WTC11 (cell line): ENCODE measurements at regions not wholly inside any gene's neighbourhood (a gene's known extent, or its start where the extent isn't known, plus 50 kb on each side); places are given as distances from the start of the nearest gene placed in this dataset.
A peak's percentile ranks its signal among the peaks of the same experiment; 100 is the strongest.

ENCODE experiments used
- ATAC-seq: fragments of 200-7000 bp; cut with Tn5 transposase; 2 replicates; pipeline ENCODE4 v1.10.0; 2021; ENCODE audit warnings: mild to moderate bottlenecking, moderate library complexity
- CTCF ChIA-PET: fragments of 300-600 bp; sonication (Branson Sonifier 250); formaldehyde crosslinking; loops from one replicate; lab custom pipeline; 2021; ENCODE audit warnings: antibody characterized with exemption; lab: Charles Lee
- POLR2A ChIA-PET: fragments of 350-600 bp; sonication (Branson Sonifier 250); formaldehyde crosslinking; loops from one replicate; lab custom pipeline; 2021; ENCODE audit warnings: antibody characterized with exemption; lab: Charles Lee
- DNase-seq: peaks from one replicate; pipeline ENCODE4 v3.0.0; 2021; ENCODE audit warnings: low spot score
- H3K27ac Mint-ChIP-seq: 2 replicates; pipeline ENCODE4 v1.8.0; 2021; ENCODE audit warnings: mixed read lengths
- H3K27me3 Mint-ChIP-seq: 2 replicates; pipeline ENCODE4 v1.8.0; 2021; ENCODE audit warnings: low read depth, mild to moderate bottlenecking, moderate library complexity, mixed read lengths
- H3K36me3 Mint-ChIP-seq: 2 replicates; pipeline ENCODE4 v1.8.0; 2021; ENCODE audit warnings: mixed read lengths
- H3K4me1 Mint-ChIP-seq: 2 replicates; pipeline ENCODE4 v1.8.0; 2022; ENCODE audit warnings: mixed read lengths
- H3K4me3 Mint-ChIP-seq: 2 replicates; pipeline ENCODE4 v1.8.0; 2021; ENCODE audit warnings: mild to moderate bottlenecking, moderate library complexity, mixed read lengths
- H3K9me3 Mint-ChIP-seq: 2 replicates; pipeline ENCODE4 v1.8.0; 2021; ENCODE audit warnings: mixed read lengths
- CREB1 ChIP-seq: sonication (generic); formaldehyde crosslinking; IDR thresholded peaks from 2 replicates; pipeline ENCODE4 v1.8.0; 2023; ENCODE audit warnings: mild to moderate bottlenecking, missing genetic modification reagents
- GRHL2 ChIP-seq: fragments of 250-450 bp; sonication (Bioruptor Pico); IDR thresholded peaks from 2 replicates; pipeline ENCODE4 v1.8.0; 2022; ENCODE audit warnings: mild to moderate bottlenecking, moderate library complexity; ENCODE audit not compliant: insufficient replicate concordance, severe bottlenecking
- GTF2I ChIP-seq: fragments of 250-450 bp; sonication (Bioruptor Pico); conservative IDR thresholded peaks from 2 replicates; pipeline ENCODE4 v1.4.0; 2021; ENCODE audit warnings: mild to moderate bottlenecking
- IRF2 ChIP-seq: sonication (generic); formaldehyde crosslinking; IDR thresholded peaks from 2 replicates; pipeline ENCODE4 v1.8.0; 2022; ENCODE audit warnings: low read depth, missing genetic modification reagents, borderline replicate concordance
- JUN ChIP-seq: sonication (generic); formaldehyde crosslinking; IDR thresholded peaks from 2 replicates; pipeline ENCODE4 v1.8.0; 2023; ENCODE audit warnings: mild to moderate bottlenecking, missing genetic modification reagents
- NFATC4 ChIP-seq: fragments of 250-450 bp; sonication (Bioruptor Pico); IDR thresholded peaks from 2 replicates; pipeline ENCODE4 v1.9.0; 2021; ENCODE audit warnings: mild to moderate bottlenecking
- NFE2L1 ChIP-seq: sonication (generic); formaldehyde crosslinking; IDR thresholded peaks from 2 replicates; pipeline ENCODE4 v1.8.1; 2023; ENCODE audit warnings: missing genetic modification reagents
- NFYB ChIP-seq: sonication (generic); formaldehyde crosslinking; conservative IDR thresholded peaks from 2 replicates; pipeline ENCODE4 v1.8.0; 2022; ENCODE audit warnings: low read depth, missing genetic modification reagents
- NR1H2 ChIP-seq: sonication (generic); formaldehyde crosslinking; IDR thresholded peaks from 2 replicates; pipeline ENCODE4 v1.9.0; 2021; ENCODE audit warnings: mild to moderate bottlenecking, moderate library complexity, missing genetic modification reagents
- NR2C2 ChIP-seq: sonication (generic); formaldehyde crosslinking; IDR thresholded peaks from 2 replicates; pipeline ENCODE4 v1.8.0; 2022; ENCODE audit warnings: mild to moderate bottlenecking, missing genetic modification reagents
- RELA ChIP-seq: sonication (generic); formaldehyde crosslinking; IDR thresholded peaks from 2 replicates; pipeline ENCODE4 v1.8.1; 2022; ENCODE audit warnings: missing genetic modification reagents, mild to moderate bottlenecking, borderline replicate concordance
- SOX15 ChIP-seq: fragments of 250-450 bp; sonication (Bioruptor Pico); IDR thresholded peaks from 2 replicates; pipeline ENCODE4 v1.9.0; 2021; ENCODE audit warnings: mild to moderate bottlenecking
- SP1 ChIP-seq: sonication (generic); formaldehyde crosslinking; conservative IDR thresholded peaks from 2 replicates; pipeline ENCODE4 v1.8.1; 2022; ENCODE audit warnings: missing genetic modification reagents
- TCF7 ChIP-seq: sonication (generic); formaldehyde crosslinking; IDR thresholded peaks from 2 replicates; pipeline ENCODE4 v1.8.0; 2022; ENCODE audit warnings: mild to moderate bottlenecking, low read depth, missing genetic modification reagents, moderate library complexity
- TEAD1 ChIP-seq: sonication (generic); formaldehyde crosslinking; IDR thresholded peaks from 2 replicates; pipeline ENCODE4 v1.8.0; 2022; ENCODE audit warnings: mild to moderate bottlenecking, missing genetic modification reagents
- TEAD4 ChIP-seq: sonication (generic); formaldehyde crosslinking; IDR thresholded peaks from 2 replicates; pipeline ENCODE4 v1.8.0; 2022; ENCODE audit warnings: mild to moderate bottlenecking, missing genetic modification reagents
- ZBTB21 ChIP-seq: sonication (generic); formaldehyde crosslinking; IDR thresholded peaks from 2 replicates; pipeline ENCODE4 v1.8.1; 2023; ENCODE audit warnings: mild to moderate bottlenecking, missing genetic modification reagents, borderline replicate concordance
- ZNF219 ChIP-seq: sonication (generic); formaldehyde crosslinking; IDR thresholded peaks from 2 replicates; pipeline ENCODE4 v1.8.0; 2023; ENCODE audit warnings: missing genetic modification reagents, mild to moderate bottlenecking, borderline replicate concordance
- TF ChIP-seq, protein P1 (sequence below): sonication (generic); formaldehyde crosslinking; IDR thresholded peaks from 2 replicates; pipeline ENCODE4 v1.8.0; 2022; ENCODE audit warnings: mild to moderate bottlenecking, missing genetic modification reagents
- TF ChIP-seq, protein P2 (sequence below): sonication (generic); formaldehyde crosslinking; IDR thresholded peaks from 2 replicates; pipeline ENCODE4 v1.8.1; 2022; ENCODE audit warnings: missing genetic modification reagents, borderline replicate concordance
- TF ChIP-seq, protein P3 (sequence below): sonication (generic); formaldehyde crosslinking; IDR thresholded peaks from 2 replicates; pipeline ENCODE4 v1.8.1; 2022; ENCODE audit warnings: mild to moderate bottlenecking, moderate library complexity, missing genetic modification reagents
- TF ChIP-seq, protein P4 (sequence below): sonication (generic); formaldehyde crosslinking; IDR thresholded peaks from 2 replicates; pipeline ENCODE4 v1.8.1; 2023; ENCODE audit warnings: mild to moderate bottlenecking, missing genetic modification reagents, borderline replicate concordance
- TF ChIP-seq, protein P5 (sequence below): sonication (generic); formaldehyde crosslinking; IDR thresholded peaks from 2 replicates; pipeline ENCODE4 v1.8.1; 2023; ENCODE audit warnings: mild to moderate bottlenecking, missing genetic modification reagents

DNA sequence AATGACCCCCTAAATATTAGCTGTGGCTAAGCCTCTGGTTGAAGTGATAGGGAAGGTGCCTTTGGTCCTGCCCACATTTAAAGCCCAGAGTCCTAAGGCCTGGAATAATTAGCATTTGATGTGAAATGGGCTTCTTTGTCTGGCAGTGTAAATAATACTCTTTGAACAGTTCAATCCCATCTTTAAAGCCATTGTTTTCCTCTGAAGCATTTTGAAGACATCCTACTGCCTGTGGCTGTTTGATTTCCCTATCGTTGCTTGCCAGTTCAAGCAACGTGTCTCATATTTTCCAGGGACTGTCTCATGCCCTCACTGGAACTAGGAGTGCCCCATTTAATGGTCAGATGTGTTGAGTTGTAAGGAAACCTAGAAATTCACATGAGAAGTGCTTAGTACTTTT lies 89.3 kb upstream of the BTN3A2 start:
- 0 out of 2 replicates have a peak, but pooled peaks cover 2% of the 10 kb centered on the region for H3K36me3 Mint-ChIP-seq
- ChIA-PET CTCF (interaction anchor here (1.1 kb wide), 2 partner anchors 8 to 46 kb away, joined by 3 read pairs; no protein-coding TSS in a partner anchor), POLR2A (interaction anchor here (0.6 to 10.5 kb wide), 13 partner anchors 9 to 871 kb away, joined by 3 to 190 read pairs (median 85); a partner anchor contains a TSS)
- H3K27ac Mint-ChIP-seq = 0 out of 2 replicates have a peak overlapping the region, but pooled peaks have one; percentile 32
- peaks cover 27% of the 10 kb centered on the region for H3K4me1 Mint-ChIP-seq
- H3K4me3 Mint-ChIP-seq = peak overlapping the region; percentile 11; the same call in 1 of the 2 replicates
- H3K27me3 Mint-ChIP-seq = no peaks in the 10 kb centered on the region
- no peaks in the 10 kb centered on the region for H3K9me3 Mint-ChIP-seq
- ATAC-seq = no peak
- no peak for TF ChIP-seq NFYB (CRISPR knock-in tag)
- no peak for TF ChIP-seq SP1
- TF ChIP-seq NFATC4 = no peak
- no peak for TF ChIP-seq GTF2I (CRISPR knock-in tag)
- no peak for TF ChIP-seq NFE2L1
- TF ChIP-seq RELA (CRISPR knock-in tag) = no peak
- no peak for TF ChIP-seq ZNF219 (CRISPR knock-in tag)
- no peak for TF ChIP-seq JUN (CRISPR knock-in tag)
- DNase-seq = no peak

DNA sequence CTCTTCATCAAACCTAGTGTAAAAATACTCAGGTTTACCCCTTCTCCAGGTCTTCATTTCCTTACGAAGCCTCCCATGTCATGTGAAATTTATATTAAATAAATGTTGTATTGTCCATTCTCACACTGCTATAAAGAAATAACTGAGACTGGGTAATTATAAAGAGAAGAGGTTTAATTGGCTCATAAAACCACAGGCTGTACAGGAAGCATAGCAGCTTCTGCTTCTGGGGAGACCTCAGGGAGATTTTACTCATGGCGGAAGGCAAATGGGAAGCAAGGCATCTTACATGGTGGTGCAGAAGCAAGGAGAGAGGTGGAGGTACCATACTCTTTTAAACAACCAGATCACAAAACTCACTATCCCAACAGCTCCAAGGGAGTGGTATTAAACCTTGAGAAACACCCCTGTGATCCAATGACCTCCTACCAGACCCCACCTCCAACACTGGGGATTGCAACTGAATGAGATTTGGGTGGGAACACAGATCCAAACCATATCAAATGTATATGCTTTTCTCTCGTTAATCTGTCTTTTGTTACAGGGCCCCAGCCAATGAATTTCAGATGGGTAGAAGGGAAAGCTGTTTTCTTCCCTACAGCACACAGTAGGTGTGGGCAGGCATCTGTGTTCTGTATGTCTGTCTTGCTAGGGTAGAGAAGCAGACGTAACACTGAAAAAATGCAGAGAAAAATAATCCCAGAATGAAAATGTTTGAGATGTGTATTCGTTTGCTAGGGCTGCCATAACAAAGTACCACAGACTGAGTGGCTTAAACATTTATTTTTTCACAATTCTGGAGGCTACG lies 88.0 kb upstream of the BTN3A2 start:
- 0 out of 2 replicates have a peak, but pooled peaks cover 3% of the 10 kb centered on the region for H3K36me3 Mint-ChIP-seq
- DNase-seq (no peak), ATAC-seq (no peak)
- no peaks in the 10 kb centered on the region for H3K27me3 Mint-ChIP-seq
- POLR2A ChIA-PET = interaction anchor here (0.9 to 8.8 kb wide), 2 partner anchors 7 to 60 kb away, joined by 3 to 153 read pairs; a partner anchor contains a TSS
- CTCF ChIA-PET = no interaction called here
- H3K4me3 Mint-ChIP-seq = no peak overlapping the region
- no peaks in the 10 kb centered on the region for H3K9me3 Mint-ChIP-seq
- H3K4me1 Mint-ChIP-seq = peaks cover 29% of the 10 kb centered on the region
- TF ChIP-seq TCF7 (CRISPR knock-in tag) = no peak
- no peak for TF ChIP-seq GRHL2 (CRISPR knock-in tag)
- TF ChIP-seq, protein P1, sequence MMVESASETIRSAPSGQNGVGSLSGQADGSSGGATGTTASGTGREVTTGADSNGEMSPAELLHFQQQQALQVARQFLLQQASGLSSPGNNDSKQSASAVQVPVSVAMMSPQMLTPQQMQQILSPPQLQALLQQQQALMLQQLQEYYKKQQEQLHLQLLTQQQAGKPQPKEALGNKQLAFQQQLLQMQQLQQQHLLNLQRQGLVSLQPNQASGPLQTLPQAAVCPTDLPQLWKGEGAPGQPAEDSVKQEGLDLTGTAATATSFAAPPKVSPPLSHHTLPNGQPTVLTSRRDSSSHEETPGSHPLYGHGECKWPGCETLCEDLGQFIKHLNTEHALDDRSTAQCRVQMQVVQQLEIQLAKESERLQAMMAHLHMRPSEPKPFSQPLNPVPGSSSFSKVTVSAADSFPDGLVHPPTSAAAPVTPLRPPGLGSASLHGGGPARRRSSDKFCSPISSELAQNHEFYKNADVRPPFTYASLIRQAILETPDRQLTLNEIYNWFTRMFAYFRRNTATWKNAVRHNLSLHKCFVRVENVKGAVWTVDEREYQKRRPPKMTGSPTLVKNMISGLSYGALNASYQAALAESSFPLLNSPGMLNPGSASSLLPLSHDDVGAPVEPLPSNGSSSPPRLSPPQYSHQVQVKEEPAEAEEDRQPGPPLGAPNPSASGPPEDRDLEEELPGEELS (CRISPR knock-in tag) = no peak
- TF ChIP-seq NR1H2 (CRISPR knock-in tag) = no peak
- TF ChIP-seq, protein P2, sequence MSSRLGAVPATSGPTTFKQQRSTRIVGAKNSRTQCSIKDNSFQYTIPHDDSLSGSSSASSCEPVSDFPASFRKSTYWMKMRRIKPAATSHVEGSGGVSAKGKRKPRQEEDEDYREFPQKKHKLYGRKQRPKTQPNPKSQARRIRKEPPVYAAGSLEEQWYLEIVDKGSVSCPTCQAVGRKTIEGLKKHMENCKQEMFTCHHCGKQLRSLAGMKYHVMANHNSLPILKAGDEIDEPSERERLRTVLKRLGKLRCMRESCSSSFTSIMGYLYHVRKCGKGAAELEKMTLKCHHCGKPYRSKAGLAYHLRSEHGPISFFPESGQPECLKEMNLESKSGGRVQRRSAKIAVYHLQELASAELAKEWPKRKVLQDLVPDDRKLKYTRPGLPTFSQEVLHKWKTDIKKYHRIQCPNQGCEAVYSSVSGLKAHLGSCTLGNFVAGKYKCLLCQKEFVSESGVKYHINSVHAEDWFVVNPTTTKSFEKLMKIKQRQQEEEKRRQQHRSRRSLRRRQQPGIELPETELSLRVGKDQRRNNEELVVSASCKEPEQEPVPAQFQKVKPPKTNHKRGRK (CRISPR knock-in tag) = no peak
- no peak for TF ChIP-seq NR2C2 (CRISPR knock-in tag)
- TF ChIP-seq, protein P3, sequence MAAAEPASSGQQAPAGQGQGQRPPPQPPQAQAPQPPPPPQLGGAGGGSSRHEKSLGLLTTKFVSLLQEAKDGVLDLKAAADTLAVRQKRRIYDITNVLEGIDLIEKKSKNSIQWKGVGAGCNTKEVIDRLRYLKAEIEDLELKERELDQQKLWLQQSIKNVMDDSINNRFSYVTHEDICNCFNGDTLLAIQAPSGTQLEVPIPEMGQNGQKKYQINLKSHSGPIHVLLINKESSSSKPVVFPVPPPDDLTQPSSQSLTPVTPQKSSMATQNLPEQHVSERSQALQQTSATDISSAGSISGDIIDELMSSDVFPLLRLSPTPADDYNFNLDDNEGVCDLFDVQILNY (CRISPR knock-in tag) = no peak
- TF ChIP-seq TEAD4 (CRISPR knock-in tag) = no peak
- TF ChIP-seq, protein P4, sequence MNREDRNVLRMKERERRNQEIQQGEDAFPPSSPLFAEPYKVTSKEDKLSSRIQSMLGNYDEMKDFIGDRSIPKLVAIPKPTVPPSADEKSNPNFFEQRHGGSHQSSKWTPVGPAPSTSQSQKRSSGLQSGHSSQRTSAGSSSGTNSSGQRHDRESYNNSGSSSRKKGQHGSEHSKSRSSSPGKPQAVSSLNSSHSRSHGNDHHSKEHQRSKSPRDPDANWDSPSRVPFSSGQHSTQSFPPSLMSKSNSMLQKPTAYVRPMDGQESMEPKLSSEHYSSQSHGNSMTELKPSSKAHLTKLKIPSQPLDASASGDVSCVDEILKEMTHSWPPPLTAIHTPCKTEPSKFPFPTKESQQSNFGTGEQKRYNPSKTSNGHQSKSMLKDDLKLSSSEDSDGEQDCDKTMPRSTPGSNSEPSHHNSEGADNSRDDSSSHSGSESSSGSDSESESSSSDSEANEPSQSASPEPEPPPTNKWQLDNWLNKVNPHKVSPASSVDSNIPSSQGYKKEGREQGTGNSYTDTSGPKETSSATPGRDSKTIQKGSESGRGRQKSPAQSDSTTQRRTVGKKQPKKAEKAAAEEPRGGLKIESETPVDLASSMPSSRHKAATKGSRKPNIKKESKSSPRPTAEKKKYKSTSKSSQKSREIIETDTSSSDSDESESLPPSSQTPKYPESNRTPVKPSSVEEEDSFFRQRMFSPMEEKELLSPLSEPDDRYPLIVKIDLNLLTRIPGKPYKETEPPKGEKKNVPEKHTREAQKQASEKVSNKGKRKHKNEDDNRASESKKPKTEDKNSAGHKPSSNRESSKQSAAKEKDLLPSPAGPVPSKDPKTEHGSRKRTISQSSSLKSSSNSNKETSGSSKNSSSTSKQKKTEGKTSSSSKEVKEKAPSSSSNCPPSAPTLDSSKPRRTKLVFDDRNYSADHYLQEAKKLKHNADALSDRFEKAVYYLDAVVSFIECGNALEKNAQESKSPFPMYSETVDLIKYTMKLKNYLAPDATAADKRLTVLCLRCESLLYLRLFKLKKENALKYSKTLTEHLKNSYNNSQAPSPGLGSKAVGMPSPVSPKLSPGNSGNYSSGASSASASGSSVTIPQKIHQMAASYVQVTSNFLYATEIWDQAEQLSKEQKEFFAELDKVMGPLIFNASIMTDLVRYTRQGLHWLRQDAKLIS = no peak
- TF ChIP-seq NFE2L1 = no peak
- no peak for TF ChIP-seq TEAD1
- no peak for TF ChIP-seq SOX15 (CRISPR knock-in tag)
- TF ChIP-seq IRF2 (CRISPR knock-in tag) = no peak
- TF ChIP-seq CREB1 = no peak
- no peak for TF ChIP-seq ZBTB21 (CRISPR knock-in tag)
- TF ChIP-seq, protein P5, sequence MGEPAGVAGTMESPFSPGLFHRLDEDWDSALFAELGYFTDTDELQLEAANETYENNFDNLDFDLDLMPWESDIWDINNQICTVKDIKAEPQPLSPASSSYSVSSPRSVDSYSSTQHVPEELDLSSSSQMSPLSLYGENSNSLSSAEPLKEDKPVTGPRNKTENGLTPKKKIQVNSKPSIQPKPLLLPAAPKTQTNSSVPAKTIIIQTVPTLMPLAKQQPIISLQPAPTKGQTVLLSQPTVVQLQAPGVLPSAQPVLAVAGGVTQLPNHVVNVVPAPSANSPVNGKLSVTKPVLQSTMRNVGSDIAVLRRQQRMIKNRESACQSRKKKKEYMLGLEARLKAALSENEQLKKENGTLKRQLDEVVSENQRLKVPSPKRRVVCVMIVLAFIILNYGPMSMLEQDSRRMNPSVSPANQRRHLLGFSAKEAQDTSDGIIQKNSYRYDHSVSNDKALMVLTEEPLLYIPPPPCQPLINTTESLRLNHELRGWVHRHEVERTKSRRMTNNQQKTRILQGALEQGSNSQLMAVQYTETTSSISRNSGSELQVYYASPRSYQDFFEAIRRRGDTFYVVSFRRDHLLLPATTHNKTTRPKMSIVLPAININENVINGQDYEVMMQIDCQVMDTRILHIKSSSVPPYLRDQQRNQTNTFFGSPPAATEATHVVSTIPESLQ (CRISPR knock-in tag) = no peak
- no peak overlapping the region for H3K27ac Mint-ChIP-seq
